Liver (tissue), 8 donors: ENCODE measurements at regions not wholly inside any gene's neighbourhood (a gene's known extent, or its start where the extent isn't known, plus 50 kb on each side); places are given as distances from the start of the nearest gene placed in this dataset.

Experiments used
- DNase-seq: peaks from one replicate; pipeline ENCODE4 v3.0.0-alpha.2; 2017; ENCODE audit warnings: low spot score
- H3K27ac ChIP-seq, 2 donors: one replicate each; pipeline ENCODE4 v1.7.0; 2013; ENCODE audit warnings: inconsistent platforms in 2 of 2, low read length in 2 of 2, control low read depth in 1 of 2, low read depth in 1 of 2, mild to moderate bottlenecking in 1 of 2
- H3K27me3 ChIP-seq, 4 donors: one replicate each; pipeline versions ENCODE4 v1.6.1 to v1.7.0; 2013; ENCODE audit warnings: low read length in 3 of 4, inconsistent platforms in 1 of 4, mild to moderate bottlenecking in 1 of 4, moderate library complexity in 1 of 4; ENCODE audit not compliant: control insufficient read depth in 4 of 4, insufficient read depth in 4 of 4
- H3K36me3 ChIP-seq, 4 donors: one replicate each; pipeline versions ENCODE4 v1.6.1 to v1.7.0; 2013; ENCODE audit warnings: low read length in 3 of 4, mild to moderate bottlenecking in 3 of 4, low read depth in 1 of 4, moderate library complexity in 1 of 4; ENCODE audit not compliant: control insufficient read depth in 4 of 4, insufficient read depth in 3 of 4
- H3K4me1 ChIP-seq, 4 donors: one replicate each; pipeline versions ENCODE4 v1.6.1 to v1.7.0; 2013; ENCODE audit warnings: low read length in 3 of 4, mild to moderate bottlenecking in 3 of 4, moderate library complexity in 1 of 4; ENCODE audit not compliant: control insufficient read depth in 4 of 4, insufficient read depth in 4 of 4
- H3K4me3 ChIP-seq, 3 donors: one replicate each; pipeline versions ENCODE4 v1.6.1 to v1.7.0; 2013; ENCODE audit warnings: low read length in 3 of 3, control low read depth in 1 of 3, low read depth in 1 of 3, mild to moderate bottlenecking in 1 of 3
- H3K9ac ChIP-seq, 2 donors: one replicate each; pipeline ENCODE4 v1.7.0; 2013; ENCODE audit warnings: low read length in 2 of 2, mild to moderate bottlenecking in 2 of 2, moderate library complexity in 2 of 2, control low read depth in 1 of 2, low read depth in 1 of 2
- H3K9me3 ChIP-seq, 4 donors: one replicate each; pipeline versions ENCODE4 v1.6.1 to v1.7.0; 2013; ENCODE audit warnings: low read length in 3 of 4; ENCODE audit not compliant: control insufficient read depth in 4 of 4
- EGR1 ChIP-seq, 2 donors: IDR thresholded peaks; 2 replicates each; pipeline ENCODE4 v1.6.1; 2016 to 2018; ENCODE audit warnings: antibody characterized with exemption in 2 of 2, low read depth in 2 of 2
- FOXA1 ChIP-seq: IDR thresholded peaks from 2 replicates; pipeline ENCODE4 v1.6.1; 2016; ENCODE audit warnings: antibody characterized with exemption
- GABPA ChIP-seq, 2 donors: IDR thresholded peaks in 1 of 2; conservative IDR thresholded peaks in 1 of 2; 2 replicates each; pipeline ENCODE4 v1.6.1; 2016; ENCODE audit warnings: antibody characterized with exemption in 2 of 2, mild to moderate bottlenecking in 1 of 2, moderate library complexity in 1 of 2
- HNF4A ChIP-seq, 2 donors: conservative IDR thresholded peaks; 2 replicates each; pipeline ENCODE4 v1.6.1; 2016; ENCODE audit warnings: antibody characterized with exemption in 2 of 2, mild to moderate bottlenecking in 2 of 2
- HNF4G ChIP-seq: IDR thresholded peaks from 2 replicates; pipeline ENCODE4 v1.6.1; 2016; ENCODE audit warnings: antibody characterized with exemption
- JUND ChIP-seq, 2 donors: IDR thresholded peaks; 2 replicates each; pipeline ENCODE4 v1.6.1; 2016; ENCODE audit warnings: antibody characterized with exemption in 2 of 2
- NR2F2 ChIP-seq: IDR thresholded peaks from 2 replicates; pipeline ENCODE4 v1.6.1; 2016; ENCODE audit warnings: antibody characterized with exemption
- RAD21 ChIP-seq, 2 donors: IDR thresholded peaks; 2 replicates each; pipeline ENCODE4 v1.6.1; 2016; ENCODE audit warnings: antibody characterized with exemption in 2 of 2, mild to moderate bottlenecking in 2 of 2
- SP1 ChIP-seq: IDR thresholded peaks from 2 replicates; pipeline ENCODE4 v1.6.1; 2018; ENCODE audit warnings: antibody characterized with exemption, mild to moderate bottlenecking
- TAF1 ChIP-seq: conservative IDR thresholded peaks from 2 replicates; pipeline ENCODE4 v1.6.1; 2016; ENCODE audit warnings: antibody characterized with exemption, mild to moderate bottlenecking
- YY1 ChIP-seq: IDR thresholded peaks from 2 replicates; pipeline ENCODE4 v1.6.1; 2016; ENCODE audit warnings: antibody characterized with exemption, mild to moderate bottlenecking
- WGBS: extraction: QIAGEN DNeasy Blood & Tissue Kit; methylation state at CpG from one replicate; pipeline ENCODE4 v1.1.7; 2013; 5-methylcytosine and 5-hydroxymethylcytosine counted together
- TF ChIP-seq, protein P1 (sequence below): fragments of 150-350 bp; IDR thresholded peaks from 2 replicates; pipeline ENCODE4 v1.5.1; 2017; ENCODE audit warnings: improper control_type of control experiment, low read depth, low read length; ENCODE audit not compliant: missing input control
- TF ChIP-seq, protein P2 (sequence below): IDR thresholded peaks from 2 replicates; pipeline ENCODE4 v1.6.1; 2016; ENCODE audit warnings: antibody characterized with exemption
- donor health status: healthy.
- donor health status: healthy.
- donor health status: healthy.
- donor health status: healthy.
- donor health status: healthy.

DNA sequence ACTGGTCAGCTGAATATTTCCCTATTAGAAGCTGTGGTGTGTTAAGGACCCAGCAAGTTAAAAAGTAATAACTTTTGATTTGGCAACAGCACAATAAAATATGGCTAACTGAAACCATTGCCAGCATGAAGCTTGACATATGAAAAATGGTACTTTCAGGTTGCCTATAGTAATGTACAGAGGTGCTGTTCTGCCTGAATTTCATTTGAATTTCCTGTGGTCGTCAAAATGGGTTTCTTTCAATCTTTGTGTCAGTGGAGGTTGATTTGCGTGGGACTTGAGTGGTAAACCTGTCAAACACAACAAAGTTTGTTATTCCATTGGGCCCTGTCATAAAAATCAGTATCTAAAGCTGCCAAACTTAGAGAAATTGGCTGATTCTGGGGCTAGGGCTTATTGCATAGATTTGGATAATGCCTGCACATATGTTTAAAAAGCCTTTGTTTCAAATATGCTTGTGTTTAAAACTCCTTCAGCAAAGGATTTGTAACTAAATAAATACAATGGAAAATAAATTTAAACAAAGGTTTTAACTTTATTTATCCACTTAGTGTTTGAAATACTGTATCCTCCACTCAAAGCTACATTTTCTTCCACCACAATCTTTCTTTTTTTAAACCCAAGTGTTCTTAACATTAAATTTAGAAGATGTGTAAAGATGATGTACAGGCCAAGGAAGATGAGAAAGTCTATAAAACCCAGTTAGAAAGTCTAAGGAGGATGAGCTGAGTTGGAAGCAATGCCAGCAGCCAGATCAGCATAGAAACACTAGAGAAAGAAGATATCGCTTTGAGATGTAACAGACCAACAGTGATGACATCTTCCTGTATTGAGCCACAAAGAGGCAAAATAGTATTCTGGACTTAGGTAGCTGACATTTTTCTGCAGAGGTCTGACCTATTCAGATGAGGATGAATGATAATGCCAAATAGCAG, 134.8 kb upstream of the GIMD1 start (continued):
- TF ChIP-seq, protein P1, sequence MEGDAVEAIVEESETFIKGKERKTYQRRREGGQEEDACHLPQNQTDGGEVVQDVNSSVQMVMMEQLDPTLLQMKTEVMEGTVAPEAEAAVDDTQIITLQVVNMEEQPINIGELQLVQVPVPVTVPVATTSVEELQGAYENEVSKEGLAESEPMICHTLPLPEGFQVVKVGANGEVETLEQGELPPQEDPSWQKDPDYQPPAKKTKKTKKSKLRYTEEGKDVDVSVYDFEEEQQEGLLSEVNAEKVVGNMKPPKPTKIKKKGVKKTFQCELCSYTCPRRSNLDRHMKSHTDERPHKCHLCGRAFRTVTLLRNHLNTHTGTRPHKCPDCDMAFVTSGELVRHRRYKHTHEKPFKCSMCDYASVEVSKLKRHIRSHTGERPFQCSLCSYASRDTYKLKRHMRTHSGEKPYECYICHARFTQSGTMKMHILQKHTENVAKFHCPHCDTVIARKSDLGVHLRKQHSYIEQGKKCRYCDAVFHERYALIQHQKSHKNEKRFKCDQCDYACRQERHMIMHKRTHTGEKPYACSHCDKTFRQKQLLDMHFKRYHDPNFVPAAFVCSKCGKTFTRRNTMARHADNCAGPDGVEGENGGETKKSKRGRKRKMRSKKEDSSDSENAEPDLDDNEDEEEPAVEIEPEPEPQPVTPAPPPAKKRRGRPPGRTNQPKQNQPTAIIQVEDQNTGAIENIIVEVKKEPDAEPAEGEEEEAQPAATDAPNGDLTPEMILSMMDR = no peak

DNA sequence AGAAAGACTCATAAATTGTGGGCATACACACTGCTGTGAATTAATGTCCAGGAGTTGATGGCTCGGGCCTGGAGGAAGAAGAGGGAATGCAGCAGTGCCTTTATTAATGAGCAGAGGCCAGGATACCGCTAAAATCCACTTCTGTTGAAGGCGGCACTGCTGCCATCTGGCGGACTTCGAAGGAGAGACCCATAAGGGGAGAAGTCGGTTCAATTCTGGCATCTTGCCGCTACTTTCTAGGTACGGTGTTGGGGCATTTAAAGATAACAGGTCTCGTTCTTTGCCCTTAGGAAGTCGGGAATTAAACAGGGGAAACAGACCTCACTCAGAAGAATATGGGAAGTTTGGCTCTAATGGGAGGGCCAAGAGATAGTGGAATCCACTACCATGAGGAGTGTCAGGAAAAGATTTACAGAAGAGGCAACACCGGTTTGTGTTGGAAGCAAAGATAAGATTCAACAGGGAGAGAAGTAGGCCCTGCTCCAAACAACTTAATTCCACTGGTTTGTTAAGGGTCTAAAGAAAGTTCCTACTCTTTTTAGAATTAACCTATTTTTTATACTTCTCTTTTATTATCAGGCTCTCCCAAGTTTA, 133.6 kb upstream of the GIMD1 start:
- WGBS = 4% methylated on average over 11 of the region's 11 CpGs
- peak; percentile 59 for DNase-seq
- no peaks in the 10 kb centered on the region for H3K36me3 ChIP-seq
- H3K4me1 ChIP-seq = peaks cover 0 to 2% (median 0%) of the 10 kb centered on the region in 4 donors
- no peak overlapping the region for H3K4me3 ChIP-seq
- H3K27me3 ChIP-seq = no peaks in the 10 kb centered on the region
- H3K9ac ChIP-seq = no peak overlapping the region
- peak; percentile 83 to 91 for TF ChIP-seq RAD21 (IDR thresholded peaks at IDR 0.05)
- no peak for TF ChIP-seq FOXA1
- TF ChIP-seq, protein P1 = peak; percentile 69
- H3K9me3 ChIP-seq = no peaks in the 10 kb centered on the region
- no peak overlapping the region for H3K27ac ChIP-seq

DNA sequence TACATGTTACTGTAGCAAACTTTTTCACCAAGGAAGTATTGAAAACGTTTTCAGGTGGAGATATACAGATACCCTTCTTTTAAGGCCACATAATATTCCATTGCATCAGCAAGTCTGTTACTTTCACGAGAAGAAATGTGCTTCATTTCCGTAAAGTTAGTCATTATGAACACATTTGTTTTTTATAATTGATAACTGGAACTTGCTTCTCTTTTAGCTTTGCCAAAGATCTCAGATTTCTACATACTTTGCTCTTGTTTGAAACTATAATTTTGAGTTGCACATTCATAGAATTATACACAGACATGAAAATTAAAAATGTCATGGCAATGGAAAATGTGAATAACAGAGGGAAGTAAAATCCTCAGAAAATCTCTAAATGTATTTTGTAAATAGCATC, 128.7 kb upstream of the GIMD1 start:
- no peak overlapping the region for H3K27ac ChIP-seq
- H3K4me1 ChIP-seq = peaks cover 0 to 2% (median 0%) of the 10 kb centered on the region in 4 donors
- no peak for DNase-seq
- no peaks in the 10 kb centered on the region for H3K27me3 ChIP-seq
- H3K9ac ChIP-seq = no peak overlapping the region
- H3K9me3 ChIP-seq = no peaks in the 10 kb centered on the region
- H3K36me3 ChIP-seq = no peaks in the 10 kb centered on the region
- no peak for TF ChIP-seq EGR1 (IDR thresholded peaks at IDR 0.05; ENCODE audit: low read depth in 2 of 2)
- TF ChIP-seq RAD21 (IDR thresholded peaks at IDR 0.05) = no peak
- TF ChIP-seq TAF1 = no peak
- no peak for TF ChIP-seq HNF4G
- no peak for TF ChIP-seq JUND (IDR thresholded peaks at IDR 0.05)
- TF ChIP-seq GABPA (IDR thresholded peaks at IDR 0.05 in 1 of 2, conservative IDR thresholded peaks at IDR 0.05 in 1 of 2) = no peak
- no peak overlapping the region for H3K4me3 ChIP-seq
- WGBS = 60% methylated on average over 3 of the region's 3 CpGs

DNA sequence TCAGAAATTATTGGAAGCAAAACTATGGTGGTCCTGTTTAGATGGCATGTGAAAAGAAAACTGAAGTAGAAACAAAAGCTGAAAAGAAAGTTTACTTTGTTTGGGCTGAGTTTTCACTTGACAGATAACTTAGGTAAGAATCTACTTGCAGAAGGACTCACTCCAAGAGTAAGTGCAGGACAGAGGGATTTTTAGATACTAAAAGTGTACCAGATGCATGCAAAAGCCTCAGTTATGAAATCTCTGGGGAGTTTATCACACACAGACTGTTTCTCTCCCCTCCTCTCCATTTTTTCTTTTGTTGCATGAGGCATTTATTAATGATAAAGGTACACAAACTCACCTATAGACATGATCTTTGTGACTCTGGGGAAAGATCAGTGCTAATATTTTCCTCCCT, 127.5 kb upstream of the GIMD1 start:
- no peak for DNase-seq
- Histone ChIP-seq H3K27me3 (no peaks in the 10 kb centered on the region), H3K9me3 (no peaks in the 10 kb centered on the region), H3K4me3 (no peak overlapping the region), H3K4me1 (no peaks in the 10 kb centered on the region), H3K27ac (no peak overlapping the region), H3K36me3 (no peaks in the 10 kb centered on the region), H3K9ac (no peak overlapping the region)
- TF ChIP-seq FOXA1 = no peak
- no peak for TF ChIP-seq TAF1
- TF ChIP-seq SP1 = no peak
- TF ChIP-seq, protein P1 = no peak
- TF ChIP-seq NR2F2 = no peak
- TF ChIP-seq HNF4G = no peak
- TF ChIP-seq HNF4A (conservative IDR thresholded peaks at IDR 0.05) = no peak
- TF ChIP-seq YY1 = no peak
- no peak for TF ChIP-seq GABPA (IDR thresholded peaks at IDR 0.05 in 1 of 2, conservative IDR thresholded peaks at IDR 0.05 in 1 of 2)
- TF ChIP-seq, protein P2, sequence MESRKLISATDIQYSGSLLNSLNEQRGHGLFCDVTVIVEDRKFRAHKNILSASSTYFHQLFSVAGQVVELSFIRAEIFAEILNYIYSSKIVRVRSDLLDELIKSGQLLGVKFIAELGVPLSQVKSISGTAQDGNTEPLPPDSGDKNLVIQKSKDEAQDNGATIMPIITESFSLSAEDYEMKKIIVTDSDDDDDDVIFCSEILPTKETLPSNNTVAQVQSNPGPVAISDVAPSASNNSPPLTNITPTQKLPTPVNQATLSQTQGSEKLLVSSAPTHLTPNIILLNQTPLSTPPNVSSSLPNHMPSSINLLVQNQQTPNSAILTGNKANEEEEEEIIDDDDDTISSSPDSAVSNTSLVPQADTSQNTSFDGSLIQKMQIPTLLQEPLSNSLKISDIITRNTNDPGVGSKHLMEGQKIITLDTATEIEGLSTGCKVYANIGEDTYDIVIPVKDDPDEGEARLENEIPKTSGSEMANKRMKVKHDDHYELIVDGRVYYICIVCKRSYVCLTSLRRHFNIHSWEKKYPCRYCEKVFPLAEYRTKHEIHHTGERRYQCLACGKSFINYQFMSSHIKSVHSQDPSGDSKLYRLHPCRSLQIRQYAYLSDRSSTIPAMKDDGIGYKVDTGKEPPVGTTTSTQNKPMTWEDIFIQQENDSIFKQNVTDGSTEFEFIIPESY = no peak
